ENCODE measurements at regions not wholly inside any gene's neighbourhood (a gene's known extent, or its start where the extent isn't known, plus 50 kb on each side); places are given as distances from the start of the nearest gene placed in this dataset.

DNA sequence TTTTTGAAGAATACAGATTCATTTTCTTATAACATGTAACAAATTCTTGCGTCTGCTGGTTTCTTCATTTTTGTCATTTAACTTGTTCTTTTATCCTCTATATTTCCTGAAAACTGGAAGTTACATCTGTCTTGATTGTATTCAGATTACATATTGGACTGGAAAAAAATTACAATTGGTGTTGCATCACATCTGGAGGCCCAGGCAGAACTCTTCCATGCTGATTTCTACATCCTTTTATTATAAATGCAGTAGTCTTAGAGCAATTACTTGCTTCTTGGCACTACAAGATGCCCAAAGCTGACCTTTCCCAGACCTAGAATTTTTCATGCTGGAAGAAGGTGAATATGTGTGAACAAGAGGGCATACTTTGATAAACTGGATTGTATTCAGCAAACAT lies 460.9 kb upstream of the CNTNAP2 start:
- Histone ChIP-seq H2AK5ac (ENCODE audit: low read depth, low read length) (no peak overlapping the region), H4K91ac (replicated peaks; ENCODE audit: insufficient read length, low read length) (no peak overlapping the region), H3K23me2 (ENCODE audit: low read depth, low read length) (no peaks in the 10 kb centered on the region), H2BK5ac (ENCODE audit: low read depth, low read length) (no peak overlapping the region), H4K20me1 (replicated peaks in 1 of 2; ENCODE audit: control insufficient read depth in 1 of 2, insufficient read depth in 2 of 2, low read length in 2 of 2) (no peaks in the 10 kb centered on the region), H2AFZ (ENCODE audit: low read length) (no peak overlapping the region), H3K56ac (replicated peaks; ENCODE audit: insufficient read length, low read depth, low read length) (no peak overlapping the region), H3K27me3 (replicated peaks in 1 of 4; ENCODE audit: control insufficient read depth in 3 of 4, extremely low read depth in 1 of 4, insufficient read depth in 3 of 4, low read length in 3 of 4) (no peaks in the 10 kb centered on the region), H4K8ac (ENCODE audit: extremely low read depth, insufficient read depth, low read length) (no peak overlapping the region), H3K79me1 (ENCODE audit: low read depth, low read length) (no peaks in the 10 kb centered on the region), H3K4me3 (ENCODE audit: extremely low read depth in 1 of 4, insufficient read depth in 2 of 4, low read depth in 3 of 4, low read length in 4 of 4) (no peak overlapping the region), H2BK15ac (ENCODE audit: low read length) (no peak overlapping the region), H2BK120ac (replicated peaks; ENCODE audit: low read depth, low read length) (no peak overlapping the region), H3K23ac (ENCODE audit: insufficient read length) (no peak overlapping the region), H3K9ac (replicated peaks in 1 of 4; ENCODE audit: extremely low read depth in 1 of 4, low read depth in 3 of 4, low read length in 3 of 4) (no peak overlapping the region), H4K5ac (ENCODE audit: insufficient read length, low read depth, low read length) (no peak overlapping the region), H3K27ac (ENCODE audit: low read depth, low read length) (no peak overlapping the region), H3K14ac (ENCODE audit: insufficient read length) (no peak overlapping the region), H3K4me2 (ENCODE audit: insufficient read depth in 1 of 2, low read depth in 2 of 2, low read length in 2 of 2) (no peak overlapping the region), H3K79me2 (ENCODE audit: control insufficient read depth in 1 of 2, insufficient read depth in 2 of 2, low read length in 2 of 2) (no peaks in the 10 kb centered on the region), H3K9me3 (ENCODE audit: insufficient read depth in 2 of 2, low read depth in 1 of 2, low read length in 1 of 2) (no peaks in the 10 kb centered on the region), H2BK20ac (ENCODE audit: low read length) (no peak overlapping the region), H3K4me1 (replicated peaks in 1 of 4; ENCODE audit: control insufficient read depth in 3 of 4, insufficient read depth in 4 of 4, low read length in 3 of 4) (no peaks in the 10 kb centered on the region), H3K4ac (replicated peaks; ENCODE audit: insufficient read length, low read depth, low read length) (no peak overlapping the region), H3K18ac (ENCODE audit: extremely low read depth, low read length) (no peak overlapping the region), H2BK12ac (ENCODE audit: low read depth, low read length) (no peak overlapping the region), H3K36me3 (ENCODE audit: control insufficient read depth in 2 of 4, insufficient read depth in 4 of 4, low read length in 3 of 4) (no peaks in the 10 kb centered on the region)
- WGBS, 2 experiments (ENCODE audit: extremely low coverage in 1 of 2, insufficient coverage in 1 of 2, insufficient read length in 1 of 2, insufficient replicate concordance in 2 of 2, low coverage in 1 of 2, low lambda C conversion rate in 2 of 2, missing lambda C conversion rate in 1 of 2), result 92% methylated on average over 1 of the region's 1 CpG; no CpG with 5 or more reads in 1 of the 2 experiments
- ChIA-PET POLR2A (ENCODE audit: partially characterized antibody) (no interaction called here), CTCF (ENCODE audit: partially characterized antibody) (interaction anchor here (1.3 kb wide), 1 partner anchor 298 kb away, joined by 3 read pairs; no protein-coding TSS in a partner anchor)
- FAIRE-seq (no peak), DNase-seq (ENCODE audit: low read depth in 1 of 2, low spot score in 2 of 2) (no peak)
- TF ChIP-seq ATF2 (IDR thresholded peaks at IDR 0.05; ENCODE audit: low read length) (no peak), CHD1 (IDR thresholded peaks at IDR 0.05; ENCODE audit: low read depth, low read length) (no peak), BRCA1 (IDR thresholded peaks at IDR 0.05; ENCODE audit: low read depth, low read length) (no peak), SP2 (IDR thresholded peaks at IDR 0.05; ENCODE audit: low read length) (no peak), CHD2 (IDR thresholded peaks at IDR 0.05; ENCODE audit: low read length) (no peak), ZNF274 (IDR thresholded peaks at IDR 0.05; ENCODE audit: borderline replicate concordance, extremely low read depth, low read length) (no peak), KDM5A (IDR thresholded peaks at IDR 0.05; ENCODE audit: low read length) (no peak), PHF8 (conservative IDR thresholded peaks at IDR 0.05; ENCODE audit: low read depth, low read length) (no peak), CTBP2 (IDR thresholded peaks at IDR 0.05; ENCODE audit: borderline replicate concordance, insufficient read depth, insufficient read length, low read length) (no peak), CBX5 (IDR thresholded peaks at IDR 0.05; ENCODE audit: low read depth, low read length) (no peak), MAFK (IDR thresholded peaks at IDR 0.05; ENCODE audit: low read depth, low read length) (no peak), EGR1 (IDR thresholded peaks at IDR 0.05; ENCODE audit: borderline replicate concordance, low read depth, low read length) (no peak)
- TF ChIP-seq, protein P1, sequence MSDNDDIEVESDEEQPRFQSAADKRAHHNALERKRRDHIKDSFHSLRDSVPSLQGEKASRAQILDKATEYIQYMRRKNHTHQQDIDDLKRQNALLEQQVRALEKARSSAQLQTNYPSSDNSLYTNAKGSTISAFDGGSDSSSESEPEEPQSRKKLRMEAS (IDR thresholded peaks at IDR 0.05), result no peak
